HG03565 (cell line): ENCODE measurements at regions not wholly inside any gene's neighbourhood (a gene's known extent, or its start where the extent isn't known, plus 50 kb on each side); places are given as distances from the start of the nearest gene placed in this dataset.

Experiments used
- ATAC-seq: cut with Tn5 transposase; IDR thresholded peaks from one replicate; pipeline ENCODE4 v1.9.1; 2021; ENCODE audit warnings: mild to moderate bottlenecking, moderate library complexity; ENCODE audit not compliant: unreplicated experiment

DNA sequence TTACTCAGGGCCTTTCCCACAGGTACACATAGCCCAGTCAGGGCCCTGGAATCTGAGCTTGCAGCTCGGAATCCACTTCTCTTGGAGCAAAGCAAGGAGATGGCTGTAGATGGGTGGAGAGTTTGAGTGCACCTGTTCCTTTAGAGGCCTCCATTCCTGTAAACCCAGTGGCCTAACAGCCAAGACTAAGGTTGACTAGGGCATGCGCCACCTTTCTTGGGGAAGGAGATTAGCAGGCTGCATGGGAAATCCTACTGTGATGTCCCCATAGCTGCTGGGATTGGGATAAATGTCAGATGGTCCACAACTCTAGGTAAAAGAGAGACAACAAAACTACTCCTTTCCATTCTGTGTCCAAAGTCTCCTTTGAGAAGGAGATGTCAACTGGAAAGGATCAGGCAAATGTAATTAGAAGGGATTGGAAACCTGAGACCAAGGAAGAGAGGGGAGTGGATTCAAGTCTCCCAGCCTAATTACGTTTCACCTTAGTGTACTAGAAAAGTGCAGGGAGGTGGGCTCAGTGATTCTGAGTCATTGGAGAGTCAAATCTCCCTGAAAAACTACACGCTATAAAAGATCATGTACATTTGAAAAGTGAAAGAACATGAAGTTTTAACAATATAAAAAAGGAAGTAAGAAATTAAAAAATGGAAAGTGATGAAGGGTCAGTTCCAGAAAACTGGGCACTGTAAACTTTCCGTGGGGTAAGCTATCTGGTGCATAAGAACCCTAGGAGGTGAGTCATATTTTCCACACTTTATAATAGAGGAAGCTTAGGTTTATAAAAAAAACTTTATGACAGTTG, 104.2 kb downstream of the SEC61B start:
- no peak for ATAC-seq

DNA sequence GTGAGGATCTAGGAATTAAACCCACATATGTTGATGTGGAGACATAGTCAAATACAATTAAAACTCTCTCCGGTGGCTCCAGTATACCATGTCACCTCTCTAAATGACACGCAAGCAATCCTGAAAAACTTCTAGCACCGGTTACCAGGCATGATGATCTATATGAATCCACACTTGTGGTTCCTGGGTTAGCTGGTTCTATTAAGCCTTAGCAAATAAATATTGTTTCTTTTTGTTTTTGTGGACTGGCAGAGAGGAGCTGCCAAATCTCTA, 104.8 kb downstream of the SEC61B start:
- ATAC-seq, result no peak

DNA sequence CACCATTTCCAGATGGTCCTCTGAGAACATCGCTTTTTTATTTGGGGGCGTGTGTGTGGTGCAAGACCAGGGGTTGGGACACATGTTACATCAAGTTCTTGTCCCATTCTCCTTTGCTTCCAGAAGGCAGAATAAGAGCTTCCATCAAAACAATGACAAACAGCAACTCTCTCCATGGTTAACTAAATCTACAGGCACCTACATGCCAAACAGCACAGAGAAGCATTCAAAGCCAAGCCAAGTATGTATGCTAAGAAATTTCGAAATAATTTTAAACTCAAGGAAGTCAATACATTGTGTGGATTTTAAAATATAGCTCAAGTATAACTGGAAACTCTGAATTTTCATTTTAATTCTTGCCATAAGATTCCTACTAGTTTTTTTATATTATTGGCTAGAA, 105.6 kb downstream of the SEC61B start:
- ATAC-seq, result no peak

DNA sequence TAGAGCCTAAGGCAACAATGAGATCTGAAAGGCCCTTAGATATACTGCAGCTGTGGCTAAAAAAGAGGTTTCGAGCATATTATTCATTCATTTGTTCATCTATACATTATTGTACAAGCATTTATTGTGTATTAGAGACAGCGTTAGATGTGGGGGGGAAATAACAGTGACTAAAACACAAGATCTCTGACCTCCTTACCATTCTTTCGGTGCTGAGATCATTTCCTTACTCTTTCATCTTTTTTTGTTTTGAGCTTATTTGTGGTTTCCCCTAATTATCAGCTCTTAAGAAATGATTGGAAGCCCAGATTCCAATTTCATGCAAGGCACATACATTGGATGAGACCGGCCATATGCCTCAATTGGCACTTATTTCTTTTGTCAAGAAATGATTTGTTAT, 113.2 kb downstream of the SEC61B start:
- ATAC-seq, result no peak

DNA sequence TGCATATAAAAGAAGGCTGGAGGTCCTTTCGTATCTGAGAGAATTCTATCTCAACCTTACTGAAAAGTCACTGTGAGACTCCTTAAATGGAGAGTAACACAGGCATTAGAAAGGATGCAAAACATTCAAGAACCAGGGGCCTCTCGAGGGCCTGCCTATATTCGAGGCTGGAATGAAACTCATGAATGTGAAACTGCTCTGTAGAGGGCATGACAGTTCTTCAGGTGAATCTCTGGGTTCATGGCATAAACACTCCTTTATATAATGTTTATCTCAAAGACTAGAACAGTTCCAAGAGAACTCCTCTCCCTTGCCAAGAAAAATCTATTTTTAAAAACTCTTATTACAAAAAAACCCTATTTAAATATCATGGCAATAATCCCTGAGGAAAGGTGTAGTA, 113.9 kb downstream of the SEC61B start:
- no peak for ATAC-seq

DNA sequence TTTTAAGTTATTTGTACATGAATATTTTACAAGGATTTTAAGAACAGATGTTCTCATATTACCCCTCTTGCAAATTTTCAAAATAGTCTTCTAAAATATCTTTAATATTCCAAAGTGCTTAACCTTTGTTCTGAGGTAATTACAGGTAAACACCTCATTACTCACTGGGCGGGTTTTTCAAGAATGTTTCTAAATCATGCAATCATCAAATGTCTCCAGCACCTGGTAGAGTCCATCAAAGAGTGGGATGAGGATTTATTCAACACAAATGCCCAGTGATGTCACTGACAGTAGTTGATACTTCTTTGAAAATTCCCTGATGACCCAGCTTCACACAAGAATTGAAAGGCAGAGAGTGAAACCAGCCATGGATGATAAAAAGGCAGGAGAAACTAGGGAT, 114.4 kb downstream of the SEC61B start:
- no peak for ATAC-seq

DNA sequence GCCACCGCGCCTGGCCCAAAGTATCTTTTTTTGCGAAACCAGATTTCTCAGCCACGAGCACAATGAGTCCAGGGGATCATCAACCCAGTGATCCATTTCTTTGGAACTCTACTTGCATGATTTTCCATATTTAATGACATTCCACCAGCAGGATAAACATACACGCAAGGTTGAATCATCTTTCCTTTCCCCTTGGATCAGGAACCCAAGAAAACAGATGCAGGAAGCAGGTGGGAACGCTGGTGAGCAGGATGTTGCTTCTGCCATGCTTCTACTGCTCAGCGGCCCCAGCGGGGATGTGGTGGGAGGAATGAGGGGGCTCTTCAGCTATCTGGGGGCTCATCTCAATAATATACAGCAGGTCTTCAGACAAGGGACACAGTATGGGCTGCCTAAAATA, 118.2 kb downstream of the SEC61B start:
- ATAC-seq, result no peak

DNA sequence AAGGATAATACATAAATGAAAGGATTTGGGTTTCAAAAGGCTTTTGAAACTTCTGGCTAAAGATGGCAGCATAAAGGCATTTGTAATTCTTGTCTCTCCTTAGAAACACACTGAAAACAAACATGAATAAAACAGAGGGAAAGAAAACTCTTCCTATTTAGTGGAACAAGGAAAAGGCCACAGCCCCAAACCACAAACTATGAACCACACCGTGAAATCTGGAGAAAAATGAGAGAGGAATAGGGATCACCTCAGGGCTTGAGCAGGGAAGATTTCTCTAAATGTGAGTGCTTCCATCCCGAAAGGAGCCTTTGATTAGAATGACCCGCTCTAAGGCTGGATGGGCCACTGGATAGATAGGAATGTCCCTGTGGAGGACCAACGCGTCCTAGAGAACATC, 119.6 kb downstream of the SEC61B start:
- no peak for ATAC-seq

DNA sequence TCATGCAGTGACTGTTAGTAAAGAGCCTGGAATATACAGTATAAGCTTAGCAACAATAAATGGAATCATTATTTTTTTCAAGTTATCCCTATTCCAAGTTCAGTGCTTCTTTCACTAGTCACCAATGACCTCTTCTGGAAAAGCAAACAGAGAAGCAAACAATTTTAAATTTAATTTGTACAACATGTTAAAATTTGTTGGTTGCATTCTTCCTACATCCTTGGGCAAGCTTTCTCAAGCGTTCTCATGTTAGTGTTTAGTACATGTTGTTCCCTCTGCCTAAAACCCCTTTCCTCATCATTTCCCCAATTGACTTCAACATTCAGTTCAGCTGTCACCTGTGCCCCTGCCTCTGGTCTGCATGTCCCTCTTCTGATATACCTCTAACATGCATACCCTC, 123.4 kb downstream of the SEC61B start:
- ATAC-seq, result no peak

DNA sequence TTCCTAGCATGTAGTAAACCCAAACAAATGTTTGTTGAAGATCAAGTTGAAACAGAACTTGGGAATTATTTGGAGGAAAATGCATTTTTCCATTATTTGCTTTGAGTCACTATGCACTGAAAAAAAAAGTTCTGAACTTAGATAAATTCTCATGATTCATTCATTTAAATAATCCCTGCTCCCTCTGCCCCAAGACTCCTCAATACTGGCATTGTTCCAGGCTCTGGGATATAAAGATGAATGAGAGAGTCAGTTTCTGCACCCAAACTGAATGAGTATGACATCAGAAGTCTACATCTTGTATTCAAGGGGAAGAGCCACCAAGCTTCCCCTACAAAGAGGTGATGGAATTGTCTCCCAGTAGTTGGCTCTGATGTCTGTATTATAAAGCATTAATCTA, 123.9 kb downstream of the SEC61B start:
- no peak for ATAC-seq

DNA sequence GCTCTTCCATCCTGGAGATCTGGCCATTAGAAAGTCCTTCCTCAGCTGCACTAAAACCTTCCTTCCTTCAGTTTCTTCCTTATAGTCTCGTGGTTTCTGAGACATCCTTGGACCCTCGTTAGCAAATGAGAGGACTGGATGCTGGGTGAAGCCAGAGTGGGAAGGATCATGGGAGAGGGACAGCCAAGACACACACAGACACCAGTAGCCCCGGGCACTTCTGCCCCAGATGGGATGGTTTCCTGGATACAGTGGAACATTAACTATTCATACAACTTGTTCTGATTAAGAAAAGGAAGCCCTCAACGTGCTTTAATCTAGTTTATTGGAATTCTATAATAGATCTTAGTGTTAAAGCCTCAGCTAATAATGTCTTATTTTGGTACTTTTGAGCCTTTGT, 125.5 kb downstream of the SEC61B start:
- ATAC-seq, result no peak

DNA sequence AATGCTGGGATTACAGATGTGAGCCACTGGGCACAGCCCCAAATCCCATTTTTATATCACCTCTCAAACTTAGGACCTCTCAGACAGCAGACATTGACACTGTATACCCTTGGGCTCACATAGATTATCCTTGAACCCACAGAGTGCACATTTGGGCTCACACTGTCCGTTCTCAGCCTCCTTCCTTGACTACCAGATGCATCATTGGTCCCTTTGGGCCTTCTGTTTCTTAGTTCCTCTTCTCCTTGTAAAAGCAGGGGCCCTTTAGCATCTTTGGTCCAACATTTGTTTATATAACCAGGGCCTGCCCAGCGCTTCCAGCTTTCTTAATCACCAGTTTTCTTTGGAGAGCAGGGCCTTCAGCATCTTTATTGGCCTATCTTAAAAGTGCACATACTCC, 126.2 kb downstream of the SEC61B start:
- no peak for ATAC-seq

DNA sequence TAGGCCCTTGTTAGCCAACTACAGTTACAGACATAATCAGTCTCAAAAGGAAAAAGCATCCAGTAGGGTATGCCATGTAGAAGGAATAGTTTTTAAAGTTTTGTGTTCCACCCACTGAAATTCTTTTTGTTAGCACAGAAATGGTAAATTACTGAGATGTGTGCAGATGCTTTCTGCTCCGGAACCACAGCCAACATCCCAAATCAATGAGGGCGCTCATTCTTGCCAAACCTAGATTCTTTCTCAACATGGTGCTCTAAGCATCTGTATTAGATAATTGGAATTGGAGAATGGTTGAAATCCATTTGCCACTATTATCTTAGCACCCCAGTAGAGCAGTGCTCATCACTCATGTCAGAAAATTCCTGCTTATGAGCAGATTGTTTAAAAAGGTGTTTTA, 127.8 kb downstream of the SEC61B start:
- no peak for ATAC-seq

DNA sequence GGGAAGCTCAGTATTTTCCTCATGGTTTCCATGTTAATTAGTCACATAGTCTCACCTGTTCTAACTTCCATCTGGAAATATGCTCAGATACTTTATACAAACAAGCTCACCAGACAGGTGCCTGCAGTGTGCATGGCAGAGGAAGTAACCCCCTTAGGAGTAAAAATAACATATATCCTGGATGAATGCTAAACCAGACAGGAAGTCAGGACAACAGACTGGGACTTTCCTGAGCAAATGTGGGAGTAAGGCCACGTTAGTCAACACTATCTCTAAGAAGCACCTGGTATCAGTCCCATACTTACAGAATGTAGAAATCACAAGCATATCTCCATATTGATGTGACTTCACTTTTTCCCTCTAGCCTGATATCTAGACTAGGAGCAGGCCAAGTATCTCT, 128.4 kb downstream of the SEC61B start:
- no peak for ATAC-seq

DNA sequence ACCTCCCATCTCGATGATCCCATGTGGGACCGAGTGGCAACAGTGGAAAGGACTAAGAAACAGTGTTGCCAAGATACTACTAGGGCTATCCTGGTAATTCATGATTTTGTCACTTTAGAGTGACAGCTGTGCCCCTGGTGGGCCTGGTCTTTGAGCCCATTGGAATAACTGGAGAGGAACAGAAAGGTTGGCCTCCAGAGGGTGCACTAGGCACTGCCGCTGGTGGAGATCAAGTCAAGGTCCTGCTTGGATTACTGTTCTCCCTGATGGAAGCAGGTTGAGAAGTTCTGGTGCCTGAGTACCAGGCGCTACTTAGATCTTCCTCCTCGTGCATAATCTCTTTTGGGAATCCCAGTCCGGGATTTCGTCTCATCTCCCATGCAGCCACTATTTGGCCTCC, 129.6 kb downstream of the SEC61B start:
- ATAC-seq, result no peak

DNA sequence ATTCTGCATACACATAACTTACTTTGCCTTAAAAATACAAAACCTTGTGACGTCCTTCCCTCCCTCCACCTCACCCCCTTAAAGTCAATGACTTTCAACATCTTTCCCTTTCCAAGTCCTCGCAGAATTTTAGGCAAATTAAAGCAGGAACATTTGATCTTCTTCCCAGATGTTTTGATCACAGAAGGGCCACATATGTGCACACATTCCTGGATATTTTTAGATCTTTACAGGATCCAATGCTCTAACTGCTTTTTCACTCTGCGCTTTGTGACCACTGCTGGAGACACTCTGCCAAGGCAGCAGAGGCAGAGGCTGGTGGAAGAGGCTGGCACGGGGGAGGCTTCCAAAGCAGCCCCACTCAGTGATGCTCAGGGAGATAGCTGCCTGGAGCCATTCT, 130.7 kb downstream of the SEC61B start:
- no peak for ATAC-seq

DNA sequence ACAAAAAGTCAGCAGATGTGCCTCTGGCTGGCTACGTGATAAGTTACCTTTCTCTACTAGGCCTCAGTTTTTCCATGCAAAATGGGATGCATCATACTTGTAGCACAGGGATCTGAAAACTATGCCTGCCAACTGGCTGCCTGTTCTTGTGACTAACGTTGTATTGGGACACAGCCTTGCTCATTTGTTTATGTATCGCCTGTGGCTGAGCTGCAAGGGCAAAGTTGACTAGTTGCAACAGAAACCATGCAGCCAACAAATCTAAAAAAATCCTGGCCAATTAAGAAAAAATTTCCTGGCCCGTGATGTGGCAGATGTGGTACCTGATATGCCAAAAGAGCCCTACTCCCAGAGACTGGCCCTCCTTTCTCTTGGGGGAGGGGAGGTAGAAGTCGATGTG, 131.3 kb downstream of the SEC61B start:
- no peak for ATAC-seq

DNA sequence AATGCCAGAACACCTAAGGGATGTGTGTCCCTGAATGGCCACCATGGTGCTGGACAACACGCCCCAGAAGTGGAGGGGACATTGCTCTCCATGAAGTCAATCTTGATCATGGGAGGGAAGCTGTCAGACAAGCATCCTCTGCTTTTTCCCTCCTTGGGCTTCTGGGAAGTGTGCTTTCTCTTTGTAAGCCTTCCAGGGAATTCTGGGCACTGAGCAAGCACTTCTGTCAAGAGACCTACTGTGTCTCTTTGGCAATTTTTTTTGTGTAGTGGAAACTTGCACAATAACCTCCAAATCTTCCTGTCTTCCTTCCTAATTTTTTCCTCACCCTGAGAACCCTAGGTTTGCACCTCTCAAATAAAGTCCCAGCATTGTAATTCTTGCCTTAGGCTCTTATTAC, 132.0 kb downstream of the SEC61B start:
- ATAC-seq, result no peak

DNA sequence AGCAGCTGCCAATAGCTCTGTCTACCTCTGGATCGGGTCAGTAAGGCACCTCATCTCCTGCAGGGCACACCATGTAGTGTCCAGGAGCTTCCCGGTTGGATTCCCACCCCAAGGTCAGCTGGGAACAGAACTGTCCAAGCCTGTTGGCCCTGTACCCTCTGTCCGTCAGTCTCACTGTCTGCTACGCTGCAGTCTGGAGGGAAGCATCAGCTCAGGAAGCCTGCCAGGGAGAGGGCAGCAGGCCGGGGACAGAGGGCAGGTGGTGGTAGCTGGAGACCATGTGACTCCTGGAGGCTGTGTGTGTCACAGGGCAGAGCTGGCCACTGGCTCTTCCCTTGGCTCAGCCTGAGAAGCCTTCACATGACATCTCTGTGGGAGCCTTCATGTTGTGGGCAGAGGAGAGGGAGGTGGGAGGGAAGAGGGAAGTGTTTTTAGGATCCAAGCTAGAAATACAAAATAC, 134.5 kb downstream of the SEC61B start:
- no peak for ATAC-seq

DNA sequence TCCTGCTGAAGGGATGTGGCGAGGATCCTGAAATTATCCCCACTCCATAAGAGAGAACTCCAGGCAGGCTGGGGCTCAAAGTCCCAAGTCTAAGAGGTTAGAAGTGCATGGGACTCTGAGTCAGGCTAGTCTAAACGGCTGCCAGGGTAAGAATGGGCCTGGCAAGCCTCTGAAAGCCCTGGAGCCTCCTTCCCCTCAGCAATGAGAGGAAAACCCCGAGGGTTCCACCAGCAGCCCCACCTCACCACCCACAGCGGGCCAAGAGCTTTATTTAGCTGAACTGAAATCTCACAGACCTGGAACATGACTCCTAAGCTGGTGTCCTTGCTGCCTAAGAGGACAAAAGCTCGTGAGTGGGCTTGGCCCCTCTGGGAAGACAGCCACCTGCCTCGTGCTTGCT, 135.5 kb downstream of the SEC61B start:
- ATAC-seq, result no peak

DNA sequence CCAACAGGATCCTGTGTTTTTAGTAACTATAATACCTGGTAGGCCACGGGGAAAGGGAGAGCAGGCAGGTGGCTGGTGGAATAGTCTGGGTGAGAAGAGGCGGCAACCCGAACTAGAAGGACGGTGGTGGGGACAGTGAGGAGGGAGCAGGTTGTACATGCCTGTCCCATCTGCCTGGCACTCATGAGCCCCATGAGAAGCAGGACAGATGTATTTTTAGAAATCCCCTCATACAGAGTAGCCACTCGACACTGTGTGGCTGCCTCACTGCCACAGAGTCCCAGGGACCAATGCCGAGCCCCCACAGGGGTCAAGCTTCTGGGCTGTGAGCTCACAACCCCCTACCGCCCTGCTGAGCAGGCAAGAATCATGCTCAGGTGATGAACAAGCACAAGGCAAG, 136.6 kb downstream of the SEC61B start:
- no peak for ATAC-seq

DNA sequence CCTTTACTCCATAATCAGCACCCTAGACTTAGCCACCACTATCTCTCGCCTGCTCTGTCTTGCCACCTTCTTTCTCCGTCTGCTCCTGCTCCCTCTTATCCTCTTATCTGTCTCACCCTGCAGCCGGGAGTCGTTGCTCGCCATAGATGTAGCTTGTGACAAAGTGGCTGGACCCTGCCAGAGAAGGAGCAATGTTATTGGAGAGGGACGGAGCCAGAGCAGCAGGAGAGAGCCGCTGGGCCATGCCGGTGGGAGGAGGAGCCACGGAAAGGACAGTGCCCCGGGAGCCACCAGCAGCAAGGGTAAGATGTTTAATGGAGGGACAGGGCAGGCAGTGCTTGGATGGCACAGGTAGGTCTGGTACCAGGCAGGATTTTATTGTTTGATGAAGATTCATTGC, 137.3 kb downstream of the SEC61B start:
- ATAC-seq, result no peak

DNA sequence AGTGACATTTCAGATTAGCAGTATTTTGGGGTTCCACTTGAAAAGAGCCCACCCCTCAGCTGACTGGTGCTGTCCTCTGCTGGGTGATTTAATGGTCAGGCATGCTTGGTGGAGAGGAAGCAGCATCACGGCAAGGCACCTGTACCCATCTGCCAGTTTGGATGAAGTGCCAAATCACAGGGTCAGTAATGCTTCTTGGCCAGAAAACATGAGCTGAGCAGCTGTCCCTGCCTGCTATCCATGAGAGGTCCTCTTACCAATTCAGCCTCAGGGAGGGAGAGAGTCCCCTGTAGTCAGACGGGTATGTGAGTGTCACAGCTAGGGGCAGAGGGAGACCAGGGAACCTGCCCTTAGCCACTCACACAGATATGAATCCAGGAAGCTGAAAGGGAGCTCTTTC, 137.9 kb downstream of the SEC61B start:
- no peak for ATAC-seq
